Neural progenitor cell (in vitro differentiated cells): ENCODE measurements at regions not wholly inside any gene's neighbourhood (a gene's known extent, or its start where the extent isn't known, plus 50 kb on each side); places are given as distances from the start of the nearest gene placed in this dataset.

ENCODE experiments used
- DNase-seq: peaks from one replicate; pipeline ENCODE4 v3.0.0-alpha.2; 2016; ENCODE audit warnings: low spot score
- H2AFZ ChIP-seq: fragments of 200-600 bp; sonication (generic); replicated peaks from 2 replicates; pipeline ENCODE4 v1.6.1; 2016; ENCODE audit warnings: antibody characterized with exemption
- H3F3A ChIP-seq: fragments of 200-600 bp; sonication (generic); 2 replicates; pipeline ENCODE4 v1.6.1; 2016; ENCODE audit warnings: antibody characterized with exemption, low read depth
- H3K27ac ChIP-seq: fragments of 200-600 bp; sonication (generic); 2 replicates; pipeline ENCODE4 v1.5.1; 2016; ENCODE audit warnings: mild to moderate bottlenecking
- H3K27me3 ChIP-seq: fragments of 200-600 bp; sonication (generic); 2 replicates; pipeline ENCODE4 v1.6.1; 2016; ENCODE audit warnings: mild to moderate bottlenecking, moderate library complexity
- H3K36me3 ChIP-seq: fragments of 200-600 bp; sonication (generic); 2 replicates; pipeline ENCODE4 v1.5.1; 2016
- H3K4me1 ChIP-seq: fragments of 200-600 bp; sonication (generic); 2 replicates; pipeline ENCODE4 v1.6.1; 2016; ENCODE audit warnings: mixed run types
- H3K4me2 ChIP-seq: fragments of 200-600 bp; sonication (generic); 2 replicates; pipeline ENCODE4 v1.6.1; 2016
- H3K4me3 ChIP-seq: fragments of 200-600 bp; sonication (generic); 2 replicates; pipeline ENCODE4 v1.5.1; 2016
- H3K79me2 ChIP-seq: fragments of 200-600 bp; sonication (generic); 2 replicates; pipeline ENCODE4 v1.6.1; 2016; ENCODE audit warnings: low read depth
- H3K9ac ChIP-seq: fragments of 200-600 bp; sonication (generic); 2 replicates; pipeline ENCODE4 v1.6.1; 2016
- H3K9me3 ChIP-seq: fragments of 200-600 bp; sonication (generic); 2 replicates; pipeline ENCODE4 v1.5.1; 2016; ENCODE audit warnings: low read depth
- H4K20me1 ChIP-seq: fragments of 200-600 bp; sonication (generic); 2 replicates; pipeline ENCODE4 v1.6.1; 2016; ENCODE audit warnings: low read depth
- H3K27ac Mint-ChIP-seq: 3 replicates; pipeline ENCODE4 v1.8.0; 2021; ENCODE audit warnings: mixed read lengths
- H3K27me3 Mint-ChIP-seq: 2 replicates; pipeline ENCODE4 v1.8.0; 2022; ENCODE audit warnings: low read depth, mild to moderate bottlenecking, inconsistent platforms, moderate library complexity, mixed read lengths; ENCODE audit not compliant: insufficient read depth
- H3K36me3 Mint-ChIP-seq: 3 replicates; pipeline ENCODE4 v1.8.0; 2021; ENCODE audit warnings: mixed read lengths
- H3K4me1 Mint-ChIP-seq: 3 replicates; pipeline ENCODE4 v1.8.0; 2021; ENCODE audit warnings: mixed read lengths
- H3K4me3 Mint-ChIP-seq: 3 replicates; pipeline ENCODE4 v1.8.0; 2021; ENCODE audit warnings: mild to moderate bottlenecking, moderate library complexity, mixed read lengths
- H3K9me3 Mint-ChIP-seq: 3 replicates; pipeline ENCODE4 v1.8.0; 2020; ENCODE audit warnings: mixed read lengths
- EZH2 ChIP-seq: fragments of 200-600 bp; sonication (generic); IDR thresholded peaks from 2 replicates; pipeline ENCODE4 v1.6.1; 2017; ENCODE audit warnings: antibody characterized with exemption, mild to moderate bottlenecking, moderate library complexity
- EZH2phosphoT487 ChIP-seq: fragments of 200-600 bp; sonication (generic); IDR thresholded peaks from 2 replicates; pipeline ENCODE4 v1.6.1; 2017; ENCODE audit warnings: antibody characterized with exemption
- TF ChIP-seq, protein P1 (sequence below): fragments of 200-600 bp; sonication (generic); IDR thresholded peaks from 2 replicates; pipeline ENCODE4 v1.5.1; 2017; ENCODE audit warnings: antibody characterized with exemption, mild to moderate bottlenecking

GRCh38 chr1:187721216-187721615 lies 892.5 kb downstream of the PLA2G4A start:
- H3K27me3 ChIP-seq, result no peaks in the 10 kb centered on the region
- Mint-ChIP-seq H3K27me3 (no peaks in the 10 kb centered on the region), H3K4me3 (no peak overlapping the region), H3K36me3 (no peaks in the 10 kb centered on the region), H3K4me1 (no peaks in the 10 kb centered on the region), H3K27ac (no peak overlapping the region), H3K9me3 (no peaks in the 10 kb centered on the region)
- H2AFZ ChIP-seq, result no peak overlapping the region
- H3K4me3 ChIP-seq, result no peak overlapping the region
- no peak overlapping the region for H3K27ac ChIP-seq
- no peaks in the 10 kb centered on the region for H3K79me2 ChIP-seq
- no peaks in the 10 kb centered on the region for H4K20me1 ChIP-seq
- DNase-seq, result no peak
- TF ChIP-seq, protein P1, sequence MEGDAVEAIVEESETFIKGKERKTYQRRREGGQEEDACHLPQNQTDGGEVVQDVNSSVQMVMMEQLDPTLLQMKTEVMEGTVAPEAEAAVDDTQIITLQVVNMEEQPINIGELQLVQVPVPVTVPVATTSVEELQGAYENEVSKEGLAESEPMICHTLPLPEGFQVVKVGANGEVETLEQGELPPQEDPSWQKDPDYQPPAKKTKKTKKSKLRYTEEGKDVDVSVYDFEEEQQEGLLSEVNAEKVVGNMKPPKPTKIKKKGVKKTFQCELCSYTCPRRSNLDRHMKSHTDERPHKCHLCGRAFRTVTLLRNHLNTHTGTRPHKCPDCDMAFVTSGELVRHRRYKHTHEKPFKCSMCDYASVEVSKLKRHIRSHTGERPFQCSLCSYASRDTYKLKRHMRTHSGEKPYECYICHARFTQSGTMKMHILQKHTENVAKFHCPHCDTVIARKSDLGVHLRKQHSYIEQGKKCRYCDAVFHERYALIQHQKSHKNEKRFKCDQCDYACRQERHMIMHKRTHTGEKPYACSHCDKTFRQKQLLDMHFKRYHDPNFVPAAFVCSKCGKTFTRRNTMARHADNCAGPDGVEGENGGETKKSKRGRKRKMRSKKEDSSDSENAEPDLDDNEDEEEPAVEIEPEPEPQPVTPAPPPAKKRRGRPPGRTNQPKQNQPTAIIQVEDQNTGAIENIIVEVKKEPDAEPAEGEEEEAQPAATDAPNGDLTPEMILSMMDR, result no peak
- no peak for TF ChIP-seq EZH2
- no peak for TF ChIP-seq EZH2phosphoT487
- no peaks in the 10 kb centered on the region for H3K9me3 ChIP-seq
- no peak overlapping the region for H3K4me2 ChIP-seq
- no peaks in the 10 kb centered on the region for H3K36me3 ChIP-seq
- H3K9ac ChIP-seq, result no peak overlapping the region
- H3K4me1 ChIP-seq, result no peaks in the 10 kb centered on the region
- no peaks in the 10 kb centered on the region for H3F3A ChIP-seq

DNA sequence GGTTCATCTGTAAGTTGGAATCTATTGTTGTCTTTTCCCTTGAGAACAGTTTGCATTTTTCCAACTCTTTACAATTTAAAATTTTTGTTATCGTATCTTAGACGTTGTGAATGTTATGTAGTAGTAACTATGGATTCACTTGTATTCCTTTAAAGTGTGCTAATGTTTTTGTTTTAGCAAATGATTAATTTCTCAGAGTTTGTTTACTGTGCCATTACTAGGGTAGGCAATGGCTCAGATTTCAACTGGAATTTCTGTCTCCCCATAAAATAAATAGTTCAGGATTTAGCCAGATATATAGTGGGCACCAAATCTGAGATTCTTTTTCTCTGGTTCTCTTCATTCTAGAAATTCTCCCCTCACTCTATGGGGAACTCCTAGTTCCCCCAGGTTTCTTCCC lies 896.5 kb downstream of the PLA2G4A start:
- Histone ChIP-seq H3K4me1 (no peaks in the 10 kb centered on the region), H4K20me1 (no peaks in the 10 kb centered on the region), H3K27me3 (no peaks in the 10 kb centered on the region), H3K36me3 (no peaks in the 10 kb centered on the region), H3K9ac (no peak overlapping the region), H3F3A (no peaks in the 10 kb centered on the region), H3K79me2 (no peaks in the 10 kb centered on the region), H3K4me3 (no peak overlapping the region), H3K9me3 (no peaks in the 10 kb centered on the region), H3K4me2 (no peak overlapping the region), H3K27ac (no peak overlapping the region), H2AFZ (no peak overlapping the region)
- Mint-ChIP-seq H3K27ac (no peak overlapping the region), H3K27me3 (no peaks in the 10 kb centered on the region), H3K9me3 (no peaks in the 10 kb centered on the region), H3K36me3 (no peaks in the 10 kb centered on the region), H3K4me1 (no peaks in the 10 kb centered on the region), H3K4me3 (no peak overlapping the region)
- TF ChIP-seq, protein P1, result no peak
- no peak for TF ChIP-seq EZH2
- no peak for TF ChIP-seq EZH2phosphoT487
- DNase-seq, result no peak

DNA sequence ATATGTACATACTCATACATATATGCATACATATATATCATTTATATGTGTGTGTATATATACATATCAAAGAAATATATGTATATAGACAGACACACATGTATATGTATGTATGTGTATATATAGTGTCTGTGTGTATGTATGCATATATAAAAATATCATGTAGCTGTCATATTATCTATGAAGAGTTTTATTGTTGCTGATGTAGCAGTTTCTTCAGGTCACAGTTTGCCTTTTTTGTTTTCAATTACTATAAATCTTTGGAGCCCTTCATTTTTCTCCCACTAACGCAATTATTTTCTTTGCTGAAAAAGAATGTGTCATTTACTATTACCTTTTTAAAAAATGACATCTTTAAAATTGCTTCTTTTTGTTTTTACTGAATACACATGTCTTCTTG lies 904.5 kb downstream of the PLA2G4A start:
- DNase-seq, result no peak
- Histone ChIP-seq H3K9me3 (no peaks in the 10 kb centered on the region), H3K36me3 (no peaks in the 10 kb centered on the region), H3K27ac (no peak overlapping the region), H4K20me1 (no peaks in the 10 kb centered on the region), H3K27me3 (no peaks in the 10 kb centered on the region), H2AFZ (no peak overlapping the region), H3K4me1 (no peaks in the 10 kb centered on the region), H3K79me2 (no peaks in the 10 kb centered on the region), H3F3A (no peaks in the 10 kb centered on the region), H3K9ac (no peak overlapping the region), H3K4me3 (no peak overlapping the region), H3K4me2 (no peak overlapping the region)
- Mint-ChIP-seq H3K4me1 (no peaks in the 10 kb centered on the region), H3K27ac (no peak overlapping the region), H3K27me3 (no peaks in the 10 kb centered on the region), H3K36me3 (no peaks in the 10 kb centered on the region), H3K4me3 (no peak overlapping the region), H3K9me3 (no peaks in the 10 kb centered on the region)
- no peak for TF ChIP-seq EZH2phosphoT487
- TF ChIP-seq, protein P1, result no peak
- TF ChIP-seq EZH2, result no peak

- no peaks in the 10 kb centered on the region for H3K79me2 ChIP-seq
These were observed 905.7 kb downstream of the PLA2G4A start for GRCh38 chr1:187734427-187734826.

More at GRCh38 chr1:187734427-187734826, 905.7 kb downstream of the PLA2G4A start:
- H3K4me3 Mint-ChIP-seq, result no peak overlapping the region
- no peaks in the 10 kb centered on the region for H3K27me3 Mint-ChIP-seq
- Histone ChIP-seq H3K36me3 (no peaks in the 10 kb centered on the region), H3K4me1 (no peaks in the 10 kb centered on the region), H3K9ac (no peak overlapping the region), H4K20me1 (no peaks in the 10 kb centered on the region), H3K4me3 (no peak overlapping the region), H3K9me3 (no peaks in the 10 kb centered on the region), H2AFZ (peak overlapping the region; percentile 80), H3K27me3 (no peaks in the 10 kb centered on the region), H3F3A (no peaks in the 10 kb centered on the region), H3K27ac (no peak overlapping the region), H3K4me2 (no peak overlapping the region)
- no peaks in the 10 kb centered on the region for H3K4me1 Mint-ChIP-seq
- peak; percentile 1 for DNase-seq
- H3K27ac Mint-ChIP-seq, result no peak overlapping the region
- no peaks in the 10 kb centered on the region for H3K36me3 Mint-ChIP-seq
- TF ChIP-seq, protein P1, result no peak
- TF ChIP-seq EZH2phosphoT487 (no peak), EZH2 (no peak)
- H3K9me3 Mint-ChIP-seq, result no peaks in the 10 kb centered on the region
